ENCODE measurements at regions not wholly inside any gene's neighbourhood (a gene's known extent, or its start where the extent isn't known, plus 50 kb on each side); places are given as distances from the start of the nearest gene placed in this dataset.

- no peak overlapping the region for H3K4me3 ChIP-seq (replicated peaks in 1 of 3)
- intact Hi-C loops (cut with DNase I), result no loop called here
- H3K36me3 ChIP-seq, result no peaks in the 10 kb centered on the region
- no peak for TF ChIP-seq POLR2A (IDR thresholded peaks at IDR 0.05)
- TF ChIP-seq CTCF (IDR thresholded peaks at IDR 0.05), result no peak
- H3K9me3 ChIP-seq, result no peaks in the 10 kb centered on the region
- no peak for DNase-seq
- H3K27me3 ChIP-seq, result no peaks in the 10 kb centered on the region
- H3K27ac ChIP-seq, result no peak overlapping the region
- no peaks in the 10 kb centered on the region for H3K4me1 ChIP-seq
- WGBS, 2 donors, result 84 to 88% methylated on average over 1 of the region's 1 CpG
Observed at GRCh38 chr4:15162046-15162445, 159.8 kb downstream of the CPEB2 start.

- 23 to 28% methylated on average over 2 of the region's 2 CpGs for WGBS, 2 donors
- Histone ChIP-seq H3K9me3 (no peaks in the 10 kb centered on the region), H3K4me3 (replicated peaks in 1 of 3) (no peak overlapping the region), H3K36me3 (no peaks in the 10 kb centered on the region), H3K27ac (no peak overlapping the region), H3K27me3 (no peaks in the 10 kb centered on the region), H3K4me1 (no peaks in the 10 kb centered on the region)
- TF ChIP-seq POLR2A (IDR thresholded peaks at IDR 0.05), result no peak
- peak in 4 of 6 experiments; percentile 16 to 55 (median 50) for TF ChIP-seq CTCF (IDR thresholded peaks at IDR 0.05)
- intact Hi-C loops (cut with DNase I), result no loop called here
- no peak for DNase-seq
Observed at GRCh38 chr4:15162465-15163283, 160.4 kb downstream of the CPEB2 start.

GRCh38 chr4:15163284-15163645 is 161.0 kb downstream of the CPEB2 start:
- no peak for DNase-seq
- WGBS, 2 donors, result 50 to 64% methylated on average over 4 of the region's 4 CpGs
- H3K4me3 ChIP-seq (replicated peaks in 1 of 3), result no peak overlapping the region
- H3K4me1 ChIP-seq, result no peaks in the 10 kb centered on the region
- no peaks in the 10 kb centered on the region for H3K27me3 ChIP-seq
- intact Hi-C loops (cut with DNase I), result no loop called here
- TF ChIP-seq CTCF (IDR thresholded peaks at IDR 0.05) (no peak), POLR2A (IDR thresholded peaks at IDR 0.05) (no peak)
- no peak overlapping the region for H3K27ac ChIP-seq
- no peaks in the 10 kb centered on the region for H3K9me3 ChIP-seq
- H3K36me3 ChIP-seq, result no peaks in the 10 kb centered on the region

- Histone ChIP-seq H3K27me3 (no peaks in the 10 kb centered on the region), H3K4me3 (replicated peaks in 1 of 3) (no peak overlapping the region), H3K4me1 (no peaks in the 10 kb centered on the region), H3K9me3 (no peaks in the 10 kb centered on the region), H3K27ac (no peak overlapping the region), H3K36me3 (no peaks in the 10 kb centered on the region)
- 70 to 79% methylated on average over 3 of the region's 3 CpGs for WGBS, 2 donors
- no peak for DNase-seq
- intact Hi-C loops (cut with DNase I), result no loop called here
- TF ChIP-seq CTCF (IDR thresholded peaks at IDR 0.05) (no peak), POLR2A (IDR thresholded peaks at IDR 0.05) (no peak)
Observed at GRCh38 chr4:15164571-15164970, 162.3 kb downstream of the CPEB2 start.

- H3K27me3 ChIP-seq, result no peaks in the 10 kb centered on the region
- no peak overlapping the region for H3K4me3 ChIP-seq (replicated peaks in 1 of 3)
- intact Hi-C loops (cut with DNase I), result no loop called here
- no peaks in the 10 kb centered on the region for H3K4me1 ChIP-seq
- no peaks in the 10 kb centered on the region for H3K36me3 ChIP-seq
- no peak for TF ChIP-seq CTCF (IDR thresholded peaks at IDR 0.05)
- TF ChIP-seq POLR2A (IDR thresholded peaks at IDR 0.05), result no peak
- DNase-seq, result no peak
- H3K9me3 ChIP-seq, result no peaks in the 10 kb centered on the region
- no peak overlapping the region for H3K27ac ChIP-seq
- WGBS, 2 donors, result 54 to 56% methylated on average over 2 of the region's 2 CpGs
Observed at GRCh38 chr4:15167743-15168142, 165.5 kb downstream of the CPEB2 start.
